ENCODE measurements at regions not wholly inside any gene's neighbourhood (a gene's known extent, or its start where the extent isn't known, plus 50 kb on each side); places are given as distances from the start of the nearest gene placed in this dataset.

- TF ChIP-seq MAX (IDR thresholded peaks at IDR 0.05; ENCODE audit: low read depth, low read length), result no peak
- TF ChIP-seq CTCF (IDR thresholded peaks at IDR 0.05; ENCODE audit: low read depth, low read length), result no peak
These were observed 435.3 kb downstream of the CYLC2 start for GRCh38 chr9:103430469-103430868.

All from NB4 (cell line).